HG03378 (cell line): ENCODE measurements at regions not wholly inside any gene's neighbourhood (a gene's known extent, or its start where the extent isn't known, plus 50 kb on each side); places are given as distances from the start of the nearest gene placed in this dataset.
"Not testable (repeated sequence)": the region's sequence is repeated elsewhere in the genome, so short reads cannot be mapped to it uniquely, and the experiment has no call there.

Source experiments
- ATAC-seq: cut with Tn5 transposase; IDR thresholded peaks from one replicate; pipeline ENCODE4 v1.9.1; 2021; ENCODE audit warnings: mild to moderate bottlenecking, moderate library complexity; ENCODE audit not compliant: unreplicated experiment

GRCh38 chr4:84381759-84382158, 117.3 kb downstream of the NKX6-1 start:
- ATAC-seq, result no peak

GRCh38 chr4:84379917-84380641, 119.0 kb downstream of the NKX6-1 start:
- ATAC-seq, result no peak

- no peak for ATAC-seq
These were observed 120.1 kb downstream of the NKX6-1 start for GRCh38 chr4:84378983-84379382.

GRCh38 chr4:84378356-84378755, 120.7 kb downstream of the NKX6-1 start:
- ATAC-seq, result no peak

- ATAC-seq, result no peak
These were observed 132.2 kb downstream of the NKX6-1 start for GRCh38 chr4:84366907-84367306.

- ATAC-seq, result no peak
These were observed 132.9 kb downstream of the NKX6-1 start for GRCh38 chr4:84366161-84366560.

- ATAC-seq, result no peak
These were observed 136.0 kb downstream of the NKX6-1 start for GRCh38 chr4:84362896-84363655.

GRCh38 chr4:84342161-84342560, 156.9 kb downstream of the NKX6-1 start:
- no peak for ATAC-seq

- no peak for ATAC-seq
These were observed 157.5 kb downstream of the NKX6-1 start for GRCh38 chr4:84341559-84341958.

GRCh38 chr4:84338367-84338766, 160.7 kb downstream of the NKX6-1 start:
- ATAC-seq, result no peak

GRCh38 chr4:84336964-84337705, 162.0 kb downstream of the NKX6-1 start:
- ATAC-seq, result no peak

- no peak for ATAC-seq
These were observed 171.6 kb downstream of the NKX6-1 start for GRCh38 chr4:84327526-84327925.

GRCh38 chr4:84325625-84326024, 173.5 kb downstream of the NKX6-1 start:
- ATAC-seq, result no peak

- no peak for ATAC-seq
These were observed 174.5 kb downstream of the NKX6-1 start for GRCh38 chr4:84324303-84325245.

GRCh38 chr4:84319124-84319523, 180.0 kb downstream of the NKX6-1 start:
- ATAC-seq, result no peak

- no peak for ATAC-seq
These were observed 181.6 kb downstream of the NKX6-1 start for GRCh38 chr4:84317513-84317912.

GRCh38 chr4:84312426-84313012, 186.6 kb downstream of the NKX6-1 start:
- no peak for ATAC-seq

- no peak for ATAC-seq
These were observed 189.9 kb downstream of the NKX6-1 start for GRCh38 chr4:84309191-84309590.

- ATAC-seq, result not testable (repeated sequence)
These were observed 200.3 kb downstream of the NKX6-1 start for GRCh38 chr4:84298719-84299254.
